WTC11 (cell line): ENCODE measurements at regions not wholly inside any gene's neighbourhood (a gene's known extent, or its start where the extent isn't known, plus 50 kb on each side); places are given as distances from the start of the nearest gene placed in this dataset.

Experiments used
- ATAC-seq: fragments of 200-7000 bp; cut with Tn5 transposase; 2 replicates; pipeline ENCODE4 v1.10.0; 2021; ENCODE audit warnings: mild to moderate bottlenecking, moderate library complexity
- CTCF ChIA-PET: fragments of 300-600 bp; sonication (Branson Sonifier 250); formaldehyde crosslinking; loops from one replicate; lab custom pipeline; 2021; ENCODE audit warnings: antibody characterized with exemption; lab: Charles Lee
- POLR2A ChIA-PET: fragments of 350-600 bp; sonication (Branson Sonifier 250); formaldehyde crosslinking; loops from one replicate; lab custom pipeline; 2021; ENCODE audit warnings: antibody characterized with exemption; lab: Charles Lee
- DNase-seq: peaks from one replicate; pipeline ENCODE4 v3.0.0; 2021; ENCODE audit warnings: low spot score
- H3K27ac Mint-ChIP-seq: 2 replicates; pipeline ENCODE4 v1.8.0; 2021; ENCODE audit warnings: mixed read lengths
- H3K27me3 Mint-ChIP-seq: 2 replicates; pipeline ENCODE4 v1.8.0; 2021; ENCODE audit warnings: low read depth, mild to moderate bottlenecking, moderate library complexity, mixed read lengths
- H3K36me3 Mint-ChIP-seq: 2 replicates; pipeline ENCODE4 v1.8.0; 2021; ENCODE audit warnings: mixed read lengths
- H3K4me1 Mint-ChIP-seq: 2 replicates; pipeline ENCODE4 v1.8.0; 2022; ENCODE audit warnings: mixed read lengths
- H3K4me3 Mint-ChIP-seq: 2 replicates; pipeline ENCODE4 v1.8.0; 2021; ENCODE audit warnings: mild to moderate bottlenecking, moderate library complexity, mixed read lengths
- H3K9me3 Mint-ChIP-seq: 2 replicates; pipeline ENCODE4 v1.8.0; 2021; ENCODE audit warnings: mixed read lengths
- ELF4 ChIP-seq: sonication (generic); formaldehyde crosslinking; IDR thresholded peaks from 2 replicates; pipeline ENCODE4 v1.8.1; 2022; ENCODE audit warnings: low read depth, mild to moderate bottlenecking, moderate library complexity, missing genetic modification reagents
- ERG ChIP-seq: fragments of 250-450 bp; sonication (Bioruptor Pico); IDR thresholded peaks from 2 replicates; pipeline ENCODE4 v1.8.0; 2021; ENCODE audit warnings: mild to moderate bottlenecking
- ETV6 ChIP-seq: sonication (generic); formaldehyde crosslinking; IDR thresholded peaks from 2 replicates; pipeline ENCODE4 v1.8.1; 2022; ENCODE audit warnings: mild to moderate bottlenecking, missing genetic modification reagents
- FOXP4 ChIP-seq: sonication (generic); formaldehyde crosslinking; IDR thresholded peaks from 2 replicates; pipeline ENCODE4 v1.8.0; 2022; ENCODE audit warnings: mild to moderate bottlenecking, missing genetic modification reagents
- GTF2I ChIP-seq: fragments of 250-450 bp; sonication (Bioruptor Pico); conservative IDR thresholded peaks from 2 replicates; pipeline ENCODE4 v1.4.0; 2021; ENCODE audit warnings: mild to moderate bottlenecking
- HMGA2 ChIP-seq: fragments of 250-450 bp; sonication (Bioruptor Pico); IDR thresholded peaks from 2 replicates; pipeline ENCODE4 v1.4.0; 2021; ENCODE audit warnings: mild to moderate bottlenecking, moderate library complexity
- JAZF1 ChIP-seq: fragments of 250-450 bp; sonication (Bioruptor Pico); IDR thresholded peaks from 2 replicates; pipeline ENCODE4 v1.9.0; 2021; ENCODE audit warnings: moderate library complexity, mild to moderate bottlenecking, inconsistent platforms
- NFATC4 ChIP-seq: fragments of 250-450 bp; sonication (Bioruptor Pico); IDR thresholded peaks from 2 replicates; pipeline ENCODE4 v1.9.0; 2021; ENCODE audit warnings: mild to moderate bottlenecking
- RELA ChIP-seq: sonication (generic); formaldehyde crosslinking; IDR thresholded peaks from 2 replicates; pipeline ENCODE4 v1.8.1; 2022; ENCODE audit warnings: missing genetic modification reagents, mild to moderate bottlenecking, borderline replicate concordance
- SOX15 ChIP-seq: fragments of 250-450 bp; sonication (Bioruptor Pico); IDR thresholded peaks from 2 replicates; pipeline ENCODE4 v1.9.0; 2021; ENCODE audit warnings: mild to moderate bottlenecking
- ZNF416 ChIP-seq: fragments of 250-450 bp; sonication (Bioruptor Pico); IDR thresholded peaks from 2 replicates; pipeline ENCODE4 v1.9.0; 2021; ENCODE audit warnings: mild to moderate bottlenecking, inconsistent platforms
- ZNF423 ChIP-seq: fragments of 250-450 bp; sonication (Bioruptor Pico); IDR thresholded peaks from 2 replicates; pipeline ENCODE4 v2.1.2; 2022; ENCODE audit warnings: mild to moderate bottlenecking, moderate library complexity
- TF ChIP-seq, protein P1 (sequence below): fragments of 250-450 bp; sonication (Bioruptor Pico); IDR thresholded peaks from 2 replicates; pipeline ENCODE4 v1.9.0; 2021; ENCODE audit warnings: mild to moderate bottlenecking, borderline replicate concordance
- TF ChIP-seq, protein P2 (sequence below): sonication (generic); formaldehyde crosslinking; IDR thresholded peaks from 2 replicates; pipeline ENCODE4 v1.8.0; 2023; ENCODE audit warnings: missing genetic modification reagents
- TF ChIP-seq, protein P3 (sequence below): sonication (generic); formaldehyde crosslinking; IDR thresholded peaks from 2 replicates; pipeline ENCODE4 v1.8.1; 2023; ENCODE audit warnings: mild to moderate bottlenecking, missing genetic modification reagents, moderate library complexity
- TF ChIP-seq, protein P4 (sequence below): sonication (generic); formaldehyde crosslinking; conservative IDR thresholded peaks from 2 replicates; pipeline ENCODE4 v1.8.1; 2023; ENCODE audit warnings: mild to moderate bottlenecking, low read depth, missing genetic modification reagents, moderate library complexity

DNA sequence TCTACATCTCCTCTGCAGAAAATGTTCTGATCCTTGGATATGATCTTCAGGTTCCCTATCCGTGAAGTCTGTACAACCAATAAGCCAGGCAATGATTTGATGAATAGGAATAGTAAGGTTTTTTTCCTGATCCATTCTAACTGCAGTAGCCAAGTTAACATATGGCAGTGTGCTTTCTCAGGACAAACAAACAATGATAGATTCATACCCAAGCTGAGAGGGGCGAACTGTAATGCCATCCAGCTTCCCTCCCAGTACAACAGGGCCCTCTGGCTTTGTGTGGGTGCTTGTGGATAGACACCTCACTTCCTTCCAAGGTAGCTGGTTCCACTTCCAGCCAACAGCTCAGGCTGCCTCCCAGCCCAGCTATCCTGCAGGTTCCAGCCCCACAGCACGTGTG is 359.2 kb downstream of the CDH26 start:
- no peak overlapping the region for H3K27ac Mint-ChIP-seq

More for the DNA sequence above, 359.2 kb downstream of the CDH26 start:
- CTCF ChIA-PET = interaction anchor here (1.0 kb wide), 1 partner anchor 55 kb away, joined by 3 read pairs; no protein-coding TSS in a partner anchor
- ATAC-seq (no peak), DNase-seq (no peak)
- peaks cover 29% of the 10 kb centered on the region for H3K27me3 Mint-ChIP-seq
- H3K36me3 Mint-ChIP-seq = peaks cover 14% of the 10 kb centered on the region
- H3K4me3 Mint-ChIP-seq = no peak overlapping the region
- peaks cover 31% of the 10 kb centered on the region for H3K9me3 Mint-ChIP-seq
- TF ChIP-seq RELA (no peak), JAZF1 (CRISPR knock-in tag) (no peak), ZNF416 (CRISPR knock-in tag) (no peak), ETV6 (CRISPR knock-in tag) (no peak), ZNF423 (CRISPR knock-in tag) (no peak), SOX15 (no peak), ERG (CRISPR knock-in tag) (no peak), NFATC4 (no peak), ELF4 (CRISPR knock-in tag) (no peak), HMGA2 (CRISPR knock-in tag) (no peak), FOXP4 (no peak), GTF2I (no peak)
- TF ChIP-seq, protein P1, sequence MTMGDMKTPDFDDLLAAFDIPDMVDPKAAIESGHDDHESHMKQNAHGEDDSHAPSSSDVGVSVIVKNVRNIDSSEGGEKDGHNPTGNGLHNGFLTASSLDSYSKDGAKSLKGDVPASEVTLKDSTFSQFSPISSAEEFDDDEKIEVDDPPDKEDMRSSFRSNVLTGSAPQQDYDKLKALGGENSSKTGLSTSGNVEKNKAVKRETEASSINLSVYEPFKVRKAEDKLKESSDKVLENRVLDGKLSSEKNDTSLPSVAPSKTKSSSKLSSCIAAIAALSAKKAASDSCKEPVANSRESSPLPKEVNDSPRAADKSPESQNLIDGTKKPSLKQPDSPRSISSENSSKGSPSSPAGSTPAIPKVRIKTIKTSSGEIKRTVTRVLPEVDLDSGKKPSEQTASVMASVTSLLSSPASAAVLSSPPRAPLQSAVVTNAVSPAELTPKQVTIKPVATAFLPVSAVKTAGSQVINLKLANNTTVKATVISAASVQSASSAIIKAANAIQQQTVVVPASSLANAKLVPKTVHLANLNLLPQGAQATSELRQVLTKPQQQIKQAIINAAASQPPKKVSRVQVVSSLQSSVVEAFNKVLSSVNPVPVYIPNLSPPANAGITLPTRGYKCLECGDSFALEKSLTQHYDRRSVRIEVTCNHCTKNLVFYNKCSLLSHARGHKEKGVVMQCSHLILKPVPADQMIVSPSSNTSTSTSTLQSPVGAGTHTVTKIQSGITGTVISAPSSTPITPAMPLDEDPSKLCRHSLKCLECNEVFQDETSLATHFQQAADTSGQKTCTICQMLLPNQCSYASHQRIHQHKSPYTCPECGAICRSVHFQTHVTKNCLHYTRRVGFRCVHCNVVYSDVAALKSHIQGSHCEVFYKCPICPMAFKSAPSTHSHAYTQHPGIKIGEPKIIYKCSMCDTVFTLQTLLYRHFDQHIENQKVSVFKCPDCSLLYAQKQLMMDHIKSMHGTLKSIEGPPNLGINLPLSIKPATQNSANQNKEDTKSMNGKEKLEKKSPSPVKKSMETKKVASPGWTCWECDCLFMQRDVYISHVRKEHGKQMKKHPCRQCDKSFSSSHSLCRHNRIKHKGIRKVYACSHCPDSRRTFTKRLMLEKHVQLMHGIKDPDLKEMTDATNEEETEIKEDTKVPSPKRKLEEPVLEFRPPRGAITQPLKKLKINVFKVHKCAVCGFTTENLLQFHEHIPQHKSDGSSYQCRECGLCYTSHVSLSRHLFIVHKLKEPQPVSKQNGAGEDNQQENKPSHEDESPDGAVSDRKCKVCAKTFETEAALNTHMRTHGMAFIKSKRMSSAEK (CRISPR knock-in tag) = no peak
- TF ChIP-seq, protein P2, sequence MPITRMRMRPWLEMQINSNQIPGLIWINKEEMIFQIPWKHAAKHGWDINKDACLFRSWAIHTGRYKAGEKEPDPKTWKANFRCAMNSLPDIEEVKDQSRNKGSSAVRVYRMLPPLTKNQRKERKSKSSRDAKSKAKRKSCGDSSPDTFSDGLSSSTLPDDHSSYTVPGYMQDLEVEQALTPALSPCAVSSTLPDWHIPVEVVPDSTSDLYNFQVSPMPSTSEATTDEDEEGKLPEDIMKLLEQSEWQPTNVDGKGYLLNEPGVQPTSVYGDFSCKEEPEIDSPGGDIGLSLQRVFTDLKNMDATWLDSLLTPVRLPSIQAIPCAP (CRISPR knock-in tag) = no peak
- TF ChIP-seq, protein P3, sequence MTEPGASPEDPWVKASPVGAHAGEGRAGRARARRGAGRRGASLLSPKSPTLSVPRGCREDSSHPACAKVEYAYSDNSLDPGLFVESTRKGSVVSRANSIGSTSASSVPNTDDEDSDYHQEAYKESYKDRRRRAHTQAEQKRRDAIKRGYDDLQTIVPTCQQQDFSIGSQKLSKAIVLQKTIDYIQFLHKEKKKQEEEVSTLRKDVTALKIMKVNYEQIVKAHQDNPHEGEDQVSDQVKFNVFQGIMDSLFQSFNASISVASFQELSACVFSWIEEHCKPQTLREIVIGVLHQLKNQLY (CRISPR knock-in tag) = no peak
- TF ChIP-seq, protein P4, sequence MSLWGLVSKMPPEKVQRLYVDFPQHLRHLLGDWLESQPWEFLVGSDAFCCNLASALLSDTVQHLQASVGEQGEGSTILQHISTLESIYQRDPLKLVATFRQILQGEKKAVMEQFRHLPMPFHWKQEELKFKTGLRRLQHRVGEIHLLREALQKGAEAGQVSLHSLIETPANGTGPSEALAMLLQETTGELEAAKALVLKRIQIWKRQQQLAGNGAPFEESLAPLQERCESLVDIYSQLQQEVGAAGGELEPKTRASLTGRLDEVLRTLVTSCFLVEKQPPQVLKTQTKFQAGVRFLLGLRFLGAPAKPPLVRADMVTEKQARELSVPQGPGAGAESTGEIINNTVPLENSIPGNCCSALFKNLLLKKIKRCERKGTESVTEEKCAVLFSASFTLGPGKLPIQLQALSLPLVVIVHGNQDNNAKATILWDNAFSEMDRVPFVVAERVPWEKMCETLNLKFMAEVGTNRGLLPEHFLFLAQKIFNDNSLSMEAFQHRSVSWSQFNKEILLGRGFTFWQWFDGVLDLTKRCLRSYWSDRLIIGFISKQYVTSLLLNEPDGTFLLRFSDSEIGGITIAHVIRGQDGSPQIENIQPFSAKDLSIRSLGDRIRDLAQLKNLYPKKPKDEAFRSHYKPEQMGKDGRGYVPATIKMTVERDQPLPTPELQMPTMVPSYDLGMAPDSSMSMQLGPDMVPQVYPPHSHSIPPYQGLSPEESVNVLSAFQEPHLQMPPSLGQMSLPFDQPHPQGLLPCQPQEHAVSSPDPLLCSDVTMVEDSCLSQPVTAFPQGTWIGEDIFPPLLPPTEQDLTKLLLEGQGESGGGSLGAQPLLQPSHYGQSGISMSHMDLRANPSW (CRISPR knock-in tag) = no peak
- TF ChIP-seq, all 79 proteins: peak for 0
- no peaks in the 10 kb centered on the region for H3K4me1 Mint-ChIP-seq
- POLR2A ChIA-PET = interaction anchor here (0.5 kb wide), 1 partner anchor 1080 kb away, joined by 3 read pairs; no protein-coding TSS in a partner anchor
